ENCODE measurements at regions not wholly inside any gene's neighbourhood (a gene's known extent, or its start where the extent isn't known, plus 50 kb on each side); places are given as distances from the start of the nearest gene placed in this dataset.
"Not testable (repeated sequence)": the region's sequence is repeated elsewhere in the genome, so short reads cannot be mapped to it uniquely, and the experiment has no call there.

DNA sequence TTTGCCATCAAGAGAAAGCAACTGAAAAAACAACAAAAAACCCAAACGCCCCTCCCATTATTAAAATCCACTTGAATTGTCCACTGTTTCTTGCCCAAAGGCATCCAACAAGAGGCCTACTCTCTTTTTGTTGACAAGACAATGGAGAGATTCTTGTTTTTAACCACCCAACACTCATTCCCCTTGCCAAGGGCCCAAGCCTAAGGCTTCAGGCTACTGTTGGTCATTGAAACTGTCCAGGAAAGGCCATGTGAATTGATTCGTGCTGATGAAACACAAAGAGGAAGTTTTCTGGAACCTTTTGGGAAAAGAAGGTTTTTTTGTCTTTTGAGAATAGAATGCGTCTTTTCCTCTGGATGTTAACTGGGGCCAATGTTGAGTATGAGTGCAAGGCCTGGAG, 157.4 kb upstream of the PFN2 start:
- Histone ChIP-seq H3K9ac (ENCODE audit: low read length in 5 of 5) (no peak overlapping the region), H3K27me3 (ENCODE audit: control insufficient read depth in 5 of 5, insufficient read depth in 4 of 5, low read length in 5 of 5) (no peaks in the 10 kb centered on the region), H3K27ac (ENCODE audit: low read depth, low read length) (no peak overlapping the region), H3K9me3 (ENCODE audit: control insufficient read depth in 5 of 5, low read length in 5 of 5) (no peaks in the 10 kb centered on the region), H3K36me3 (ENCODE audit: control insufficient read depth in 5 of 5, insufficient read depth in 5 of 5, low read length in 5 of 5) (no peaks in the 10 kb centered on the region), H3K4me3 (ENCODE audit: low read depth in 1 of 5, low read length in 5 of 5) (no peak overlapping the region), H3K4me1 (ENCODE audit: control insufficient read depth in 5 of 5, insufficient read depth in 5 of 5, low read length in 5 of 5) (no peaks in the 10 kb centered on the region)

DNA sequence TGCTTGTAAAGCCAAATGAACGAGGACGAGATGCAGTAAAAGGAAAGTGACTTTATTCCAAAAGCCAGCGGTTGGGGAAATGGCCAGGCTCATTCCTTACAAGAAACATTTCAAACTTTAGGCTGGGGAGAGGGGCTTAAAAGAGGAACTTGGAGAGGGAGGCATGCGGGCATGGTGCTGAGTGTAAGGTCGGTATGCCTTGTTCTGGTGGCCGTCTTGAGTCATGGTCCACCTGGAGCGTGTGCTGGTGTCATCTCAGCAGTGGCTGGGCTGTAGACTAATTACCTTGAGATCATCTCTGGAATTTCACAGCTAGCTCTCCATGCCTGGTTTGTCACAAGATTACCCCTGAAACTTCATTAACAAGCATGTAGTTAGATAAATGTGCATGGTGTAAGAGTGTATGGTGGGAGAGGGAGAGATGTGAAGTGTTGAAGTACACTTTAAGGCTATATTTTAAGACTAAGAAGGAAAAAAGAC, 156.4 kb upstream of the PFN2 start:
- Histone ChIP-seq H3K9ac (ENCODE audit: low read length in 5 of 5) (no peak overlapping the region), H3K36me3 (ENCODE audit: control insufficient read depth in 5 of 5, insufficient read depth in 5 of 5, low read length in 5 of 5) (no peaks in the 10 kb centered on the region), H3K27me3 (ENCODE audit: control insufficient read depth in 5 of 5, insufficient read depth in 4 of 5, low read length in 5 of 5) (no peaks in the 10 kb centered on the region), H3K27ac (ENCODE audit: low read depth, low read length) (no peak overlapping the region), H3K4me1 (ENCODE audit: control insufficient read depth in 5 of 5, insufficient read depth in 5 of 5, low read length in 5 of 5) (no peaks in the 10 kb centered on the region), H3K4me3 (ENCODE audit: low read depth in 1 of 5, low read length in 5 of 5) (no peak overlapping the region), H3K9me3 (ENCODE audit: control insufficient read depth in 5 of 5, low read length in 5 of 5) (peaks cover 0 to 5% (median 4%) of the 10 kb centered on the region in 5 donors)

DNA sequence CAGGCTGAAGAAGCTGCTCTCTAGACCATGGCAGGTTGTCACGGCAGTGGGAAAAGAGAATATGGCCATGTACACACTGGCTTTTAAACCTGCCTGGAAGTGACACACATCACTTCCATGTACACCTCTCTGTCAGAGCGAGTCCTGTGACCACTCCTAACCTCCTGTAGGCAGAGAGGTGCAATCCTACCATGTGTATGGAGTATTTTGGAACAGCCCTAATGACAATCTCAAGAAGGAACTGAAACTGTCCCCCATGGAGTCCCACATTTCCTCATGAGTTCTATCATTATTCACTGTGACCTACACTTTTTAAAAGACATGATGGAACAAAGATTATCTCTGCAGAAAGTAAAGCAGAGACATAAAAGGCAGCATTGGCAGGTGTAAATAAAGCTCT, 153.4 kb upstream of the PFN2 start:
- peaks cover 0 to 5% (median 4%) of the 10 kb centered on the region in 5 donors for H3K9me3 ChIP-seq (ENCODE audit: control insufficient read depth in 5 of 5, low read length in 5 of 5)
- H3K4me1 ChIP-seq (ENCODE audit: control insufficient read depth in 5 of 5, insufficient read depth in 5 of 5, low read length in 5 of 5): no peaks in the 10 kb centered on the region
- no peaks in the 10 kb centered on the region for H3K36me3 ChIP-seq (ENCODE audit: control insufficient read depth in 5 of 5, insufficient read depth in 5 of 5, low read length in 5 of 5)
- no peak overlapping the region for H3K27ac ChIP-seq (ENCODE audit: low read depth, low read length)
- H3K27me3 ChIP-seq (ENCODE audit: control insufficient read depth in 5 of 5, insufficient read depth in 4 of 5, low read length in 5 of 5): no peaks in the 10 kb centered on the region
- H3K9ac ChIP-seq (ENCODE audit: low read length in 5 of 5): no peak overlapping the region
- no peak overlapping the region for H3K4me3 ChIP-seq (ENCODE audit: low read depth in 1 of 5, low read length in 5 of 5)

DNA sequence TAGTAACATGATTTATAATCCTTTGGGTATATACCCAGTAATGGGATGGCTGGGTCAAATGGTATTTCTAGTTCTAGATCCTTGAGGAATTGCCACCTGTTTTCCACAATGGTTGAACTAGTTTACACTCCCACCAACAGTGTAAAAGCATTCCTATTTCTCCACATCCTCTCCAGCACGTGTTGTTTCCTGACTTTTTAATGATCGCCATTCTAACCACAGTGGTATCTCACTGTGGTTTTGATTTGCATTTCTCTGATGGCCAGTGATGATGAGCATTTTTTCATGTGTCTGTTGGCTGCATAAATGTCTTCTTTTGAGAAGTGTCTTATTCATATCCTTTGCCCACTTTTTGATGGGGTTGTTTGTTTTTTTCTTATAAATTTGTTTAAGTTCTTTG, 152.6 kb upstream of the PFN2 start:
- not testable (repeated sequence) for H3K9ac ChIP-seq (ENCODE audit: low read length in 5 of 5); H3K9me3 ChIP-seq (ENCODE audit: control insufficient read depth in 5 of 5, low read length in 5 of 5); H3K27me3 ChIP-seq (ENCODE audit: control insufficient read depth in 5 of 5, insufficient read depth in 4 of 5, low read length in 5 of 5); H3K4me1 ChIP-seq (ENCODE audit: control insufficient read depth in 5 of 5, insufficient read depth in 5 of 5, low read length in 5 of 5); H3K4me3 ChIP-seq (ENCODE audit: low read depth in 1 of 5, low read length in 5 of 5); H3K36me3 ChIP-seq (ENCODE audit: control insufficient read depth in 5 of 5, insufficient read depth in 5 of 5, low read length in 5 of 5); H3K27ac ChIP-seq (ENCODE audit: low read depth, low read length)

DNA sequence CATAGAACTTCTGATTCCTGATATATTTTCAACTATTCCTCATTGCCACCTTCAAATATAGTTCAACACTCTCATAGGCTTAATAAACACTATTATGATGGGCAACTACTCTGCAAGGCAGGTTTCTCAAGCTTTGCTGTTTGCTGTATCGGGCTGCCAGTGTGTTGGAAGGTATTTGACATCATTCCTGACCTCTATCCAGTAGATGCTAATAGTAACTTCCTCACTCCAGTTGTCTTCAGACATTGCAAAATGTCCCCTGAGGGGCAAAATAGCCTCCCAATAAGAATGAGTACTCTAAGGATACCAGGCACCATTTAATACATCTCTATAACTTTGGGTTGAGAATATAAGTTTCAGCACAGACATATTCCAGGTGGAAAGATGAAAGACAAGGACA, 147.5 kb upstream of the PFN2 start:
- Histone ChIP-seq H3K4me1 (ENCODE audit: control insufficient read depth in 5 of 5, insufficient read depth in 5 of 5, low read length in 5 of 5) (no peaks in the 10 kb centered on the region), H3K27me3 (ENCODE audit: control insufficient read depth in 5 of 5, insufficient read depth in 4 of 5, low read length in 5 of 5) (no peaks in the 10 kb centered on the region), H3K36me3 (ENCODE audit: control insufficient read depth in 5 of 5, insufficient read depth in 5 of 5, low read length in 5 of 5) (no peaks in the 10 kb centered on the region), H3K4me3 (ENCODE audit: low read depth in 1 of 5, low read length in 5 of 5) (no peak overlapping the region), H3K9me3 (ENCODE audit: control insufficient read depth in 5 of 5, low read length in 5 of 5) (peaks cover 0 to 5% (median 4%) of the 10 kb centered on the region in 5 donors), H3K9ac (ENCODE audit: low read length in 5 of 5) (no peak overlapping the region), H3K27ac (ENCODE audit: low read depth, low read length) (no peak overlapping the region)

DNA sequence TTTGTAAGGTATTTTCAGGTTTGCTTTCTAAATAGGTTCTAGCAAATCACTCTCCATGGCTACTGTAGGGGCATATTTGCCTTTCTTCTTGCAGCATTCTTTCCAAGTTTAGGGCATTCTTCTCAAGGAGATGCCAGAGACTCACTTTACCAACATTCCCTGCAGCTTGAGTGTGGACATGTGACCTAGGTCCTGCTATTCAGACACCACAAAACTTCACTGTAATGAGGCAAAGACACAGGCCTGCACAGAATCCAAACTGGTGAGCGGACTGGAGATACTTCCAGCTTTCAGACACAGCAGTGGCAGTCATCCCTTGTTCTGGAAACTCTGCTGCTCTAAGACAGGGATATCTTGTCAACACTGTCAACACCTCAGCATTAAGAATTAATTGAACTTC, 146.4 kb upstream of the PFN2 start:
- H3K27me3 ChIP-seq (ENCODE audit: control insufficient read depth in 5 of 5, insufficient read depth in 4 of 5, low read length in 5 of 5): no peaks in the 10 kb centered on the region
- H3K9ac ChIP-seq (ENCODE audit: low read length in 5 of 5): no peak overlapping the region
- H3K4me1 ChIP-seq (ENCODE audit: control insufficient read depth in 5 of 5, insufficient read depth in 5 of 5, low read length in 5 of 5): no peaks in the 10 kb centered on the region
- no peak overlapping the region for H3K27ac ChIP-seq (ENCODE audit: low read depth, low read length)
- no peaks in the 10 kb centered on the region for H3K36me3 ChIP-seq (ENCODE audit: control insufficient read depth in 5 of 5, insufficient read depth in 5 of 5, low read length in 5 of 5)
- peaks cover 0 to 1% (median 0%) of the 10 kb centered on the region in 5 donors for H3K9me3 ChIP-seq (ENCODE audit: control insufficient read depth in 5 of 5, low read length in 5 of 5)
- no peak overlapping the region for H3K4me3 ChIP-seq (ENCODE audit: low read depth in 1 of 5, low read length in 5 of 5)

DNA sequence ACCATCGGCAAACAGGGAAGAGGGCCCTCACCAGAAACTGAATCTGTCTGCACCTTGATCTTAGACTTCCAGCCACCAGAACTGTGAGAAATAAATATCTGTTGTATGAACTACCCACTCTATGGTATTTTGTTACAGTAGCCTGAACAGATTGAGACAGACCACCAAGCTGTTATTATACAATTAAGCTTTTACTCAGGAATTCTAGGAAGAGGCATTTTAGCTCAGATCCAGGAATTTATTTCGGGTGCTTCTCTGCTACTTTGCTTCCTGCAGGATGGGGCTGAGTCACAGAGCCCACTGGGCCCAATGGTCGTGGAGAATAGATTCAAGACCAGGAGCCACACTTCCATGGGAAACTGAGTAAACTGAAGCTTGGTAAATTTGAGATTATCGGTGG, 145.5 kb upstream of the PFN2 start:
- Histone ChIP-seq H3K27me3 (ENCODE audit: control insufficient read depth in 5 of 5, insufficient read depth in 4 of 5, low read length in 5 of 5) (no peaks in the 10 kb centered on the region), H3K4me1 (ENCODE audit: control insufficient read depth in 5 of 5, insufficient read depth in 5 of 5, low read length in 5 of 5) (no peaks in the 10 kb centered on the region), H3K9ac (ENCODE audit: low read length in 5 of 5) (no peak overlapping the region), H3K4me3 (ENCODE audit: low read depth in 1 of 5, low read length in 5 of 5) (no peak overlapping the region), H3K9me3 (ENCODE audit: control insufficient read depth in 5 of 5, low read length in 5 of 5) (no peaks in the 10 kb centered on the region), H3K27ac (ENCODE audit: low read depth, low read length) (no peak overlapping the region), H3K36me3 (ENCODE audit: control insufficient read depth in 5 of 5, insufficient read depth in 5 of 5, low read length in 5 of 5) (no peaks in the 10 kb centered on the region)

DNA sequence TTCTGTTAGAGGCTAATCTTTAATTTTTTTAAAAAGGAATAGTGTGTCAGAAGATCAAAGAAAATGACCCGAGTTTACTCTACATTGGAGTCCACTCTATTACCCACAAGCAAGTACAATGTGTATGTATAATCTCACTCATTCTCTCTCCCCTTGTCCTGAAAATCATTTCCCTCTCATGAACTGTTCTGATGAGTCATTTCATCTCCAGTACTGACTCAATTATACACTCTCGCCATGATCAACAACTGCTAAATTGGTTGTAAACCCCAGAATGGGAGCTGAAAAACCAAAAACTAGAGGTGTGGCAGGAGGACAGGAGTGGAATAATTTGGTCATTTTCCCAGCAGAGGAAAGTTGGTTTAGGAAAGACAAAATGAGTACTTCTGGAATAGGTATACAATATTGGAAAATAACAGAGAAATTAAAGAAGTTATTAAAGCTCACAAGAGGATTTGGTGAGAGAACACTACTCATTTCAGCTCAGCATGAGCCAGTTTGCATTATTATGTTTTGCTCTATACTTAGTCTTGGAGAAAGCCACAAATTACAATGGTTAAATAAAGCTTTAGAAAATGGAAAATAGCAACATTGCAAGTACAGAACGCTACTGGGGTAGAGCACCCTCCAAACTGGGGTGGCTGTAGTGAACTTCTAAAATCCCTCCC, 144.3 kb upstream of the PFN2 start:
- H3K4me3 ChIP-seq (ENCODE audit: low read depth in 1 of 5, low read length in 5 of 5): no peak overlapping the region
- no peaks in the 10 kb centered on the region for H3K4me1 ChIP-seq (ENCODE audit: control insufficient read depth in 5 of 5, insufficient read depth in 5 of 5, low read length in 5 of 5)
- H3K36me3 ChIP-seq (ENCODE audit: control insufficient read depth in 5 of 5, insufficient read depth in 5 of 5, low read length in 5 of 5): no peaks in the 10 kb centered on the region
- H3K27me3 ChIP-seq (ENCODE audit: control insufficient read depth in 5 of 5, insufficient read depth in 4 of 5, low read length in 5 of 5): no peaks in the 10 kb centered on the region
- no peak overlapping the region for H3K27ac ChIP-seq (ENCODE audit: low read depth, low read length)
- no peaks in the 10 kb centered on the region for H3K9me3 ChIP-seq (ENCODE audit: control insufficient read depth in 5 of 5, low read length in 5 of 5)
- H3K9ac ChIP-seq (ENCODE audit: low read length in 5 of 5): no peak overlapping the region

DNA sequence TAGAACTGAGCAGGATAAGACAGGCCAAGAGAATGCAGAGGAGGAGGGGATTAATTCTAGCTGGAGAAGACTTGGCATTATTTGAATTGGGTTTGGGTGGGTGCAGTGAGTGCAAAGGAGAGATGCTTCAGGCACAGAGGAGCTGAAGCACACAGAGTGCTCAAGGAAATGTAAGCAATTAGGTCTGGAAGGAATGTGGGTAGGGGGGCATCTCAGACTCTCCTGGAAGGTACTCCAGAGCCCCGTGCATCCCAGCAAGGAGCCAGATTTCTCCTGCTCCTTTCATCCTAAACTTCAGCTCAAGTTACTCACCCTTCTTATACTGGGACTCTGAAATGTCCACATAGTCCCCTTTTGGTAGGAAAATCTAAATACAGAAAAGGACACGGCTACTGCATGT, 143.6 kb upstream of the PFN2 start:
- Histone ChIP-seq H3K27ac (ENCODE audit: low read depth, low read length) (no peak overlapping the region), H3K9me3 (ENCODE audit: control insufficient read depth in 5 of 5, low read length in 5 of 5) (no peaks in the 10 kb centered on the region), H3K4me1 (ENCODE audit: control insufficient read depth in 5 of 5, insufficient read depth in 5 of 5, low read length in 5 of 5) (no peaks in the 10 kb centered on the region), H3K9ac (ENCODE audit: low read length in 5 of 5) (no peak overlapping the region), H3K36me3 (ENCODE audit: control insufficient read depth in 5 of 5, insufficient read depth in 5 of 5, low read length in 5 of 5) (no peaks in the 10 kb centered on the region), H3K4me3 (ENCODE audit: low read depth in 1 of 5, low read length in 5 of 5) (no peak overlapping the region), H3K27me3 (ENCODE audit: control insufficient read depth in 5 of 5, insufficient read depth in 4 of 5, low read length in 5 of 5) (no peaks in the 10 kb centered on the region)

DNA sequence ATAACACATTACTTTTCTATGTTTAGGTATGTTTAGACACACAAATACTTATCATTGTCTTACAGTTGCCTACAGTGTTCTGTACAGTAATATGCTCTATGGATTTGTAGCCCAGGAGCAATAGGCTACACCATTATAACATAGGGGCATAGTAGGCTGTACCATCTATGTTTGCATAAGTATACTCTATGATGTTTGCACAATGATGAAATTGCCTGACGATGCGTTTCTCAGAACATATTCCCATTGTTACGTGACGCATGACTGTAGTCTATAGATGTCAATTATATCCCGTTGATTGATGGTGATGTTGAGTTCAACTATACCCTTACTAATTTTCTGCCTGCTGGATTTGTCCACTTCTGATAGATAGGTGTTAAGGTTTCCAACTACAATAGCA, 139.4 kb upstream of the PFN2 start:
- Histone ChIP-seq H3K27ac (ENCODE audit: low read depth, low read length) (no peak overlapping the region), H3K27me3 (ENCODE audit: control insufficient read depth in 5 of 5, insufficient read depth in 4 of 5, low read length in 5 of 5) (no peaks in the 10 kb centered on the region), H3K36me3 (ENCODE audit: control insufficient read depth in 5 of 5, insufficient read depth in 5 of 5, low read length in 5 of 5) (no peaks in the 10 kb centered on the region), H3K4me3 (ENCODE audit: low read depth in 1 of 5, low read length in 5 of 5) (no peak overlapping the region), H3K9ac (ENCODE audit: low read length in 5 of 5) (no peak overlapping the region), H3K4me1 (ENCODE audit: control insufficient read depth in 5 of 5, insufficient read depth in 5 of 5, low read length in 5 of 5) (no peaks in the 10 kb centered on the region), H3K9me3 (ENCODE audit: control insufficient read depth in 5 of 5, low read length in 5 of 5) (no peaks in the 10 kb centered on the region)

All from subcutaneous abdominal adipose tissue (tissue), 5 donors.